ENCODE measurements at regions not wholly inside any gene's neighbourhood (a gene's known extent, or its start where the extent isn't known, plus 50 kb on each side); places are given as distances from the start of the nearest gene placed in this dataset.

DNA sequence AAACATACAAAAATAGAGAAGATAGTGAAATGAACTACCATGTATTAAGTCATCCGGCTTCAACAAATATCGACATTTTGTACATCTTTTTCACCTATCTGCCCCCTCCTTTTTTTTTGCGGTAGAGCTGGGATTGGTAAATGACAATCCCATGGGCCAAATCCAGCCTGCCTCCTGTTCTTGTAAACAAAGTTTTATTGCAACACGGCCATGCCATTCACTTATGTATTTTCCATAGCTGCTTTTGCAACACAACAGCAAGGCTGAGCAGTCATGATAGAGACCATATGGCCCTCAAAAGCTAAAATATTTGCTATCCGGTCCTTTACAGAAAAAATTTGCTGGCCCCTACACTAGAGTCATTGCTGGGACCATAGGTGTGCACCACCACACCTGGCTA, 58.1 kb upstream of the PLEKHG3 start:
- H3K27ac Mint-ChIP-seq = peak overlapping the region; percentile 95 to 98 (median 95)
- no peak overlapping the region for H3K4me3 Mint-ChIP-seq
- TF ChIP-seq, protein P1, sequence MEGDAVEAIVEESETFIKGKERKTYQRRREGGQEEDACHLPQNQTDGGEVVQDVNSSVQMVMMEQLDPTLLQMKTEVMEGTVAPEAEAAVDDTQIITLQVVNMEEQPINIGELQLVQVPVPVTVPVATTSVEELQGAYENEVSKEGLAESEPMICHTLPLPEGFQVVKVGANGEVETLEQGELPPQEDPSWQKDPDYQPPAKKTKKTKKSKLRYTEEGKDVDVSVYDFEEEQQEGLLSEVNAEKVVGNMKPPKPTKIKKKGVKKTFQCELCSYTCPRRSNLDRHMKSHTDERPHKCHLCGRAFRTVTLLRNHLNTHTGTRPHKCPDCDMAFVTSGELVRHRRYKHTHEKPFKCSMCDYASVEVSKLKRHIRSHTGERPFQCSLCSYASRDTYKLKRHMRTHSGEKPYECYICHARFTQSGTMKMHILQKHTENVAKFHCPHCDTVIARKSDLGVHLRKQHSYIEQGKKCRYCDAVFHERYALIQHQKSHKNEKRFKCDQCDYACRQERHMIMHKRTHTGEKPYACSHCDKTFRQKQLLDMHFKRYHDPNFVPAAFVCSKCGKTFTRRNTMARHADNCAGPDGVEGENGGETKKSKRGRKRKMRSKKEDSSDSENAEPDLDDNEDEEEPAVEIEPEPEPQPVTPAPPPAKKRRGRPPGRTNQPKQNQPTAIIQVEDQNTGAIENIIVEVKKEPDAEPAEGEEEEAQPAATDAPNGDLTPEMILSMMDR (IDR thresholded peaks at IDR 0.05; ENCODE audit: unreplicated experiment in 3 of 3) = no peak
- no peaks in the 10 kb centered on the region for H3K9me3 Mint-ChIP-seq
- H3K36me3 Mint-ChIP-seq (ENCODE audit: low read depth) = no peaks in the 10 kb centered on the region
- peaks cover 25% of the 10 kb centered on the region for H3K4me1 Mint-ChIP-seq
- H3K27me3 Mint-ChIP-seq (ENCODE audit: low read depth) = peaks cover 5% of the 10 kb centered on the region

DNA sequence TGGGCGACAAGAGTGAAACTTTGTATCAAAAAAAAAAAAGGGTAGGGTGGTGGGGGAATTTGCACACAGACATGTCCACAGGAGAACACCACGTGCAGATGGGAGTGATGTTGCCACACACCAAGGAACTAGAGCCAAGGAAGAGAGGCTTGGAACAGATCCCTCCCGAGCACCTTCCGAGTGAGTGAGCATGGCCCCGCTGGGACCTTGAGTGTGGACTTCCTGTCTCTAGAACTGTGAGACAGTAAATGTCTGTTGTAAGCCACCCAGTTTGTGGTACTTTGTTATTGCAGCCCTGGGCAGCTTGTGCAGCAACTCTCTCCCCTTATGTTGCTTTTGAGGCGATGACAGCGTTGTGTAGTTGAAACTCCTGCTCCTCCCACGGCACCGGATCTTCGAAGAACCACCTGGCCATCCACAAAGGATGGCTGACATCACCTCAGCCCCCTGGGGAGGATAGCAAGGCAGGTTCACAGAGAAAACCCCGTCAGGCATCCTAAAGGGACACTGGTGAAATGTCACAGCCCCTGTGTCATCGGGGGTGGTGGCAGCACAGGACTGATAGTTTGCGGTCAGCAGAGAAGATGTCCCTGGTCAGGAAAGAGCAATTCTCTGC, 54.7 kb upstream of the PLEKHG3 start:
- peaks cover 2% of the 10 kb centered on the region for H3K9me3 Mint-ChIP-seq
- H3K27me3 Mint-ChIP-seq (ENCODE audit: low read depth) = peaks cover 6% of the 10 kb centered on the region
- peaks cover 27% of the 10 kb centered on the region for H3K4me1 Mint-ChIP-seq
- no peak overlapping the region for H3K4me3 Mint-ChIP-seq
- no peak overlapping the region for H3K27ac Mint-ChIP-seq
- no peaks in the 10 kb centered on the region for H3K36me3 Mint-ChIP-seq (ENCODE audit: low read depth)
- TF ChIP-seq, protein P1 (IDR thresholded peaks at IDR 0.05; ENCODE audit: unreplicated experiment in 3 of 3) = no peak

DNA sequence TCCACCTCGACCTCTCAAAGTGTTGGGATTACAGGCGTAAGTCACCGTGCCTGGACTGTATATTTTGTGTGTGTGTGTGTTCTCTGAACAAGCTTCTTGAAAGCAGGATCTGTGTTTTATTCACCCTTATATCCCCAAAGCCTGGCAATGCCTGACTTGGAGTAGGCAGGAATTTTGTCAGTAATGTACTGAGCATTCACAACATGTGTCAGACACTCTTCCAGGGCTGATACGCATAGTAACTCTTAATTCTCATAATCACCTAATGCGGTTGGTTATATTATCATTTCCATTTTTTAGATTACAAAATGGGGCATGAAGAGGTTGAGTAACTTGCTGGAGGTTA, 50.4 kb upstream of the PLEKHG3 start:
- TF ChIP-seq, protein P1 (IDR thresholded peaks at IDR 0.05; ENCODE audit: unreplicated experiment in 3 of 3) = no peak
- Mint-ChIP-seq H3K4me3 (no peak overlapping the region), H3K27me3 (ENCODE audit: low read depth) (peaks cover 6% of the 10 kb centered on the region), H3K27ac (peak overlapping the region in 1 of 3 experiments; percentile 2), H3K4me1 (peaks cover 10% of the 10 kb centered on the region), H3K9me3 (peaks cover 2% of the 10 kb centered on the region), H3K36me3 (ENCODE audit: low read depth) (no peaks in the 10 kb centered on the region)

DNA sequence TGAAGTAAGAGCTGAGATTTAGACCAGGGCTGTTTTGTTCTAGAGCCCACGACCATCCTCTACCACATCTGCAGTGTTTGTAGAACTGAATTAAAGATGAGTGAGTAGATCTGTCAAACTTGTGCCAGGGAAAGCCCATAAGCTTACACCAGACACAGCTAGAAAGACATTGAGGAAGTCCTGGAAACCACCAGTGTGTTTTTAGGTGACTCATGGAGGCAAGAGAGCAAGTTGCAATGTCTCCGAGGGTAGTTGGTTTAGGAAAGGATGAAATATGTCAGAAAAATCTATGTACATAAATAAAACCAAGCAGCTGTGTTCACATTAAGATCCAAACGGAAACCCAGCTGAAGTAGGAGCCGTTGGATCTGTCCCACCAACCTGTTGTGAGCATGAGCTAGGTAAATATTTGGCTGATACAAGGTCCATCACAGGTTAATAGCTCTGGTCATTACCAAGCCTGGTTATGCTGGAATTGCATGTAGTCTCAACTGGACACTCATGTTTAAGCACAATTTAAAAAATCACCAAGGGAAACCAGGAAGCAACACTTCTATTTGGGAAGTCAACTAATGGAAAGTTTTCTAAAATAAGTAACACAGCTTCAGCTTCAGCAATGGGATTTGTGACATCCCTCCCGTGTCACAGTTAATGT, 49.9 kb upstream of the PLEKHG3 start:
- H3K36me3 Mint-ChIP-seq (ENCODE audit: low read depth) = no peaks in the 10 kb centered on the region
- TF ChIP-seq, protein P1 (IDR thresholded peaks at IDR 0.05; ENCODE audit: unreplicated experiment in 3 of 3) = no peak
- H3K27me3 Mint-ChIP-seq (ENCODE audit: low read depth) = peaks cover 6% of the 10 kb centered on the region
- H3K4me3 Mint-ChIP-seq = no peak overlapping the region
- H3K4me1 Mint-ChIP-seq = peaks cover 10% of the 10 kb centered on the region
- peaks cover 2% of the 10 kb centered on the region for H3K9me3 Mint-ChIP-seq
- H3K27ac Mint-ChIP-seq = peak overlapping the region in 1 of 3 experiments; percentile 2
